ENCODE measurements at regions not wholly inside any gene's neighbourhood (a gene's known extent, or its start where the extent isn't known, plus 50 kb on each side); places are given as distances from the start of the nearest gene placed in this dataset.

- TF ChIP-seq ZNF592 (IDR thresholded peaks at IDR 0.05) (no peak), CBFB (IDR thresholded peaks at IDR 0.05; ENCODE audit: low read depth) (no peak), REST (IDR thresholded peaks at IDR 0.05; ENCODE audit: low read depth, low read length) (no peak), SUZ12 (IDR thresholded peaks at IDR 0.05; ENCODE audit: unreplicated experiment) (no peak), RAD51 (IDR thresholded peaks at IDR 0.05) (no peak)
Measured at GRCh38 chr5:167255926-167256325, 1035.5 kb upstream of the WWC1 start (continued).

- Histone ChIP-seq H3K79me2 (ENCODE audit: control insufficient read depth, insufficient read depth, low read length) (no peaks in the 10 kb centered on the region), H3K27me3 (replicated peaks in 1 of 2; ENCODE audit: control insufficient read depth in 2 of 2, insufficient read depth in 2 of 2, low read length in 1 of 2) (no peaks in the 10 kb centered on the region), H2AFZ (ENCODE audit: control insufficient read depth, low read depth, low read length) (no peak overlapping the region), H3K9me3 (replicated peaks; ENCODE audit: control insufficient read depth, insufficient read depth, low read length) (no peaks in the 10 kb centered on the region), H3K9ac (ENCODE audit: control insufficient read depth, insufficient read depth, low read length) (no peak overlapping the region), H3K4me1 (ENCODE audit: control insufficient read depth, insufficient read depth, low read length) (no peaks in the 10 kb centered on the region), H3K36me3 (ENCODE audit: control insufficient read depth in 2 of 2, insufficient read depth in 2 of 2, low read length in 1 of 2) (no peaks in the 10 kb centered on the region), H3K4me2 (ENCODE audit: control insufficient read depth, insufficient read depth) (no peak overlapping the region), H3K4me3 (no peak overlapping the region), H4K20me1 (ENCODE audit: control insufficient read depth, insufficient read depth) (no peaks in the 10 kb centered on the region), H3K27ac (ENCODE audit: control insufficient read depth, insufficient read depth) (no peak overlapping the region)
- ChIA-PET POLR2A (no interaction called here), SMC1A (ENCODE audit: uncharacterized antibody, unreplicated experiment) (no interaction called here), RAD21 (ENCODE audit: unreplicated experiment) (no interaction called here), CTCF (interaction anchor here (1.2 kb wide), 1 partner anchor 787 kb away, joined by 3 read pairs; no protein-coding TSS in a partner anchor)
- TF ChIP-seq ESRRA (IDR thresholded peaks at IDR 0.05; ENCODE audit: low read length) (no peak), IKZF1 (conservative IDR thresholded peaks at IDR 0.05) (no peak), E2F4 (IDR thresholded peaks at IDR 0.05; ENCODE audit: low read depth, low read length) (no peak), SPI1 (IDR thresholded peaks at IDR 0.05; ENCODE audit: borderline replicate concordance, insufficient read depth, low read depth, low read length) (no peak), SUZ12 (IDR thresholded peaks at IDR 0.05; ENCODE audit: unreplicated experiment) (no peak), POLR2AphosphoS5 (IDR thresholded peaks at IDR 0.05; ENCODE audit: low read length) (no peak), ASH2L (IDR thresholded peaks at IDR 0.05; ENCODE audit: borderline replicate concordance, low read depth) (no peak), STAT3 (IDR thresholded peaks at IDR 0.05; ENCODE audit: low read depth, low read length) (no peak), PML (IDR thresholded peaks at IDR 0.05; ENCODE audit: low read length) (no peak), CREB1 (IDR thresholded peaks at IDR 0.05; ENCODE audit: low read depth) (no peak)
- in situ Hi-C loops (cut with MboI): no loop called here
- FAIRE-seq (no peak), ATAC-seq (no peak), DNase-seq (ENCODE audit: low read depth, low spot score) (no peak)
- WGBS (ENCODE audit: insufficient coverage, insufficient replicate concordance, low lambda C conversion rate, missing lambda C conversion rate): 28% methylated on average over 2 of the region's 2 CpGs
- BruUV-seq (replicated peaks): no TSS peak
- intact Hi-C loops (cut with micrococcal nuclease; ENCODE audit: unreplicated experiment): no loop called here
Measured at GRCh38 chr5:167259806-167260205, 1031.6 kb upstream of the WWC1 start.

Measured in GM12878 (cell line).